DLD1 (cell line): ENCODE measurements at regions not wholly inside any gene's neighbourhood (a gene's known extent, or its start where the extent isn't known, plus 50 kb on each side); places are given as distances from the start of the nearest gene placed in this dataset.
"Not testable (repeated sequence)": the region's sequence is repeated elsewhere in the genome, so short reads cannot be mapped to it uniquely, and the experiment has no call there.

Experiments
- in situ Hi-C: cut with HindIII; loops from 2 replicates; pipeline ENCODE4 v1.10.0; 2017; ENCODE audit warnings: low sequenced_read_pairs

DNA sequence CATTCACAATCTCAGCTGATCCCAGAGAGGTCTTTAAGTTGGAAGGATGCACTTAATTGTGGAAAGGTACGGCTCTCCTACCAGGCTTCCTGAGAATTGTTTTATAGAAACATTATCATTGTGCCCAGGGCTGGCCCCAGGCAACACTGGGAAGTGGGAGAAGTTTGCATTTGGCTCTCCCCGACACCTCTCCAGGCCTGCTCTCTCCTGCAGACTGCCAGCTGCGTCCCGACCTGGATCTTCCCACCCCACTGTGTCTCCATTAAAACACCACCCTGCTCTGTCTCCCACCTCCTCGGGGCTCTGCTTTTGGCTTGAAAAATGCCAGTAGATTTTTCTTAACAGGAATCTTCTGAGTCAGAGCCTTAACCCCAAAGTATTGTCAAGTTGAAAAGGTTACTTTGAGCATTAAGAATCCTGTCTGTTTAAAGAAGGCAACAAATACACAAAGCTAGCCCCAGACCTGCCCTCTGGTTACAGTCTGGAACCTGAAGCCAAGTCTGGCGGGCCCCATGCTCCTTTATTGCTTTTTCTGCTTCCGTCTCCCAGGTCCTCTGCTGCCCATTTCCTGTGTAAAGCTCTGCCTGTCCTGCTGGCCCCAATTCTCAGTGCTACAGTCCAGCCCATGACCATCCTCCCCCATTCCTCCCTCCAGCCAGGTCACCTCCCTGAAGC is 530.2 kb downstream of the SOX6 start:
- in situ Hi-C loops = no loop called here

GRCh38 chr11:15826826-15827225 is 529.5 kb downstream of the SOX6 start:
- in situ Hi-C loops = no loop called here

GRCh38 chr11:15828215-15828853 is 528.0 kb downstream of the SOX6 start:
- in situ Hi-C loops = no loop called here

GRCh38 chr11:15829312-15829711 is 527.0 kb downstream of the SOX6 start:
- in situ Hi-C loops = no loop called here

GRCh38 chr11:15830741-15831428 is 525.5 kb downstream of the SOX6 start:
- in situ Hi-C loops = no loop called here

DNA sequence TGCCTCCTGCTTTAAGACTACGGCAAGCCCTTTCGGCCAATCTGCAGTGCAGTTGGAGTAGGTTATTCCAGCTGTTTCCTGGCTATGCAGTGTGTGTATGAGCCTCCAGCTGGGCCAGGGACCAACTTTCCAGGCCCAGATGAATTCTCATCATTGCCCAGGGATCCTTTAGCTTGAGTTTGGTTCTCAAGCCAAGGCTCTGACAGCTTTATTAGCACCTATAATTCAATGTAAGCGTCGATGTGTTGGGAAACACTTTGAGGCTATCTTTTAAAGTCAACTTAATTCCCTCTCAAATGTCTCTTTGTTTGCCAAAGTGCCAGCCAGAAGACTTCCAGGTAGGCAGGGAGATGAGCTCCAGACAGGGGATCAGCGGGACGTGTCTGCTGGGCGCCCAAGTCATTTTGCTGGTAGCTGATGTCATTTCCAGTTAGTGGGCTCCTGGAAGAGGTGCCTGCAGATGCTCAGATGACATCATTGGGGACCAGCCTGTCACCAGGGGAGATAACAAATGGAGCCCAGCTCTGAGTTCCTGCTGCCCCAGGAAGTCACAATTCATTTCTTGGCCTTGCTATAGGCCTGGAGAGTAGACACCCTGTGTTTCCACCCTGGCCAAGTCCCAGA is 520.4 kb downstream of the SOX6 start:
- in situ Hi-C loops = no loop called here

DNA sequence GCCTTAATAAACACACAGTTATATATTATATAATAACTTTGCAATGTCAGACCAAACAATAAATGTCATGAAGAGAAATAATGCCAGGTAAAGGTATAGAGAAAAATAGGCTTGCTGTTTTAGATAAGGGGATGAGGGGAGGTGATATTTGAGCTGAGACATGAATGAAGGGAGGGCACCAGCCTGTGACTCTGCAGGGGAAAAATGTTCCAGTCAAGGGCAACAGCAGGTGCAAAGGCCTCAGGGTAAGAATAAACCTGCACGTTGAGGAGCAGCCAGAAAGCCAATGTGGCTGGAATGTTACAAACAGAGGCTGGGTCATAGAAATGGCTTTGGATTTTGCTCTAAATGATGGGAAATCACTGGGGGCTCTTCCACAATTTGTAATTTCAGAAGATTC is 519.6 kb downstream of the SOX6 start:
- in situ Hi-C loops = no loop called here

- in situ Hi-C loops = no loop called here
Measured at GRCh38 chr11:15837901-15838489, 518.4 kb downstream of the SOX6 start.

DNA sequence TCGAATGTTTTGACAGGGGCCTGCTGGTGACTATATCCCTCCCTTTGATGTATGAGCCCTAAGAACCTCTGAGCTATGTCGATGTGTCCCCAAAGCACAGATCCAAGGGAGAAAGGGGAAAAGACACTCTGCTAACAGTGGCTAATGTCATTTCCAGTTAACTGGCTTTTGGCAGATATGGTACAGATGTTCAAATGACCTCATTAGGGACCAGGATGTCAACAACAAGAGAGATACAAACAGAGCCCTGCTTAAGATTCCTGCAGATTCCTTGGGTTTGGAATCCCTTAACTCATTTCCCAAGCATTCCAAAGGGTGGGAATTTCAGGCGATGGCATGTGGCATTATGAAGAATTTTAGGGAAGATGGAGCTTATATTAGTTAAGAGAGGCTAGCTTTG is 517.3 kb downstream of the SOX6 start:
- in situ Hi-C loops = no loop called here

DNA sequence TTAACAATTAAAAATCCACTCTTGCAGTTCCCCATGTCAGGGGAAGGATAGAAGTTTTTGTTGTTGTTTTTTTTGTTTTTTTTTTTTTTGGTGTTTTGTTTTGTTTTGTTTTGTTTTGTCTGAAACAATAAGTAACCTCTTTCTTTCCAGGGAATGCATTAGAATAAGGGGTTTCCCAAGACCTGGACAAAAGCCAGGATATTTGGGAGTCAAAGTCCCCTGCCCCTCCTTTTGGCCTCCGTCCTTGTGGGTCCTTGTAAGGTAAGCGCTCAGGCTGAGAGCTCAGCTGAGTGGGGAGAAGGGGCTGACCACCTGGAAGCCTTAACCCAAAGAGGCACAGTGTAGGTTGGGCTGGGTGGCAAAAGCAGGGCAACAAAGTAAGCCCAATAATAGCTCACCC is 515.4 kb downstream of the SOX6 start:
- in situ Hi-C loops = no loop called here

- in situ Hi-C loops = no loop called here
Measured at GRCh38 chr11:15841931-15842740, 514.2 kb downstream of the SOX6 start.

DNA sequence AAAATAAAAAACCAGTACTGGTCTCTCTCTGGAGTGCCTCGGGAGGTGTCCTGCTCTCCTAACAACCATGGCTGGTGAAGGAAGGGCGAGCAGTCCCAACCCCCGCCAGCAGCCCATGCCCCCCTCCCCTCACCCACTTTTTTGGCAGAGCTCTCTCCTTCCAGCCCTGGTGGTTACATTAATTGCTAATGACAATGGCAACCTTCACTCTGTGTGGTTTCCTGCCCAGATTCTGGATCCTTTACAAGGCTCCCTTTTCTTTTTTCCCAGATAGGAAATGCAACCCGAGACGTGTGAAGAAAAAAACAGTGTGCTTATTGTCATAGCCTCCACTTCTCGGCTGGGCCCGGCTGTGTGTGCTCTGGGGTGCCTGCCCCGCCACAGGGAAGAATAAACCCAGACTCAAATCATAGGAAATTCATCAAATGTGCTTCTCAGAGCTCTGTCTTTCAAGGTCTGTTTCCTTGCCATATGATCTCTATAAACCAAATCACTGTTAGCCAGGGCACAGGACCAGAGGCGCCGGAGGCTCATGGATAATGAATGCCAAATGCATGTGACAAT is 513.0 kb downstream of the SOX6 start:
- in situ Hi-C loops = no loop called here

- in situ Hi-C loops = no loop called here
Measured at GRCh38 chr11:15845261-15845660, 511.1 kb downstream of the SOX6 start.

DNA sequence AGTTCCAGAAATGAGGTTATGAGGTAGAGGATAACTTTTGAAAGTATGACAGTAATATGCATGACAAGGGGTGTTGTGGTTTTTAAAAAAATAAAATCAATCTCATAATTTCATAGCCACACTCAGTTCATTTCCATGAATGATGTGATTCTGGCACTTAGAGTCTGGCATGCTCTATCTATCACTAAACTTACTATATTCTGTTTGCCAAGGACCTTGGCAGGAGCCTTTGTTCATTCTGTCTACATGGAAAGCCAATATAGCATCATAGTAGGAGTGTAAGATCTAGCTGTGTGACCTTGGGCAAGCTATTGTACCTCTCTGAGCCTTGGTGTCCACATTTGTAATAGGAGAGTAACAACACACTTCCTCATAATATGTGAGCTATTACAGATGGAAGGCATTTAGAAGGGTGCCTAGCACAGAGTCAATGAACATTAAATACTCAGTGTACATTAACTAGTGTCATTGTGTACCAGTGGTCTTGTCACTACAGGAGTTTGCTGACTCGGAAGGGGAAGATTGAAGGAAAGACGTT is 507.6 kb downstream of the SOX6 start:
- in situ Hi-C loops = no loop called here

- in situ Hi-C loops = no loop called here
Measured at GRCh38 chr11:15849257-15849656, 507.1 kb downstream of the SOX6 start.

DNA sequence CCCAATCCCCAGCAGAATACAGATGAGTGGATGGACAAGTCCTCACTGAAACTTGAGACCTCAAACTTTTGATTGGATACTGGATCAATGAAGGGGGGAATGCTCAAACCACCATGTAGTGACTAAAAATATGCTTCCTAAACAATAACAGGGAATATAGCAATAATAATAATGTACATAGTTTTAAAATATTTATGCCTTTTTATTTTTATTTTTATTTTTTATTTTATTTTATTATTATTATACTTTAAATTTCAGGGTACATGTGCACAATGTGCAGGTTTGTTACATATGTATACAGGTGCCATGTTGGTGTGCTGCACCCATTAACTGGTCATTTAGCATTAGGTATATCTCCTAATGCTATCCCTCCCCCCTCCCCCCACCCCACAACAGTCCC is 506.0 kb downstream of the SOX6 start:
- in situ Hi-C loops = not testable (repeated sequence)

- in situ Hi-C loops = no loop called here
Measured at GRCh38 chr11:15851051-15851498, 505.3 kb downstream of the SOX6 start.

GRCh38 chr11:15852179-15852578 is 504.2 kb downstream of the SOX6 start:
- in situ Hi-C loops = no loop called here

- in situ Hi-C loops = no loop called here
Measured at GRCh38 chr11:15854245-15854644, 502.1 kb downstream of the SOX6 start.

GRCh38 chr11:15858881-15859280 is 497.5 kb downstream of the SOX6 start:
- in situ Hi-C loops = no loop called here
